H9 (cell line): ENCODE measurements at regions not wholly inside any gene's neighbourhood (a gene's known extent, or its start where the extent isn't known, plus 50 kb on each side); places are given as distances from the start of the nearest gene placed in this dataset.

Experiments used
- DNase-seq: peaks from one replicate; pipeline ENCODE4 v3.0.0-alpha.2; 2017
- H2AFZ ChIP-seq: one replicate; pipeline ENCODE4 v1.6.1; 2013; ENCODE audit warnings: mild to moderate bottlenecking, low read length, control low read depth, moderate library complexity
- H2AK5ac ChIP-seq: 2 replicates; pipeline ENCODE4 v1.6.1; 2013; ENCODE audit warnings: low read length, control low read depth, mixed read lengths; ENCODE audit not compliant: insufficient read length
- H2BK120ac ChIP-seq: one replicate; pipeline ENCODE4 v1.6.1; 2013; ENCODE audit warnings: low read depth, mild to moderate bottlenecking, low read length, control low read depth, inconsistent platforms; ENCODE audit not compliant: poor library complexity, severe bottlenecking
- H2BK12ac ChIP-seq: 2 replicates; pipeline ENCODE4 v1.6.1; 2013; ENCODE audit warnings: low read length, control low read depth, mixed read lengths, low read depth; ENCODE audit not compliant: insufficient read length
- H2BK15ac ChIP-seq: 2 replicates; pipeline ENCODE4 v1.6.1; 2013; ENCODE audit warnings: low read depth, low read length, control low read depth
- H2BK20ac ChIP-seq: one replicate; pipeline ENCODE4 v1.6.1; 2013; ENCODE audit warnings: low read depth, mild to moderate bottlenecking, low read length, control low read depth, inconsistent platforms; ENCODE audit not compliant: poor library complexity, severe bottlenecking
- H2BK5ac ChIP-seq: 2 replicates; pipeline ENCODE4 v1.6.1; 2013; ENCODE audit warnings: low read length, control low read depth, mixed read lengths; ENCODE audit not compliant: insufficient read length
- H3K14ac ChIP-seq: 2 replicates; pipeline ENCODE4 v1.6.1; 2013; ENCODE audit warnings: low read length, control low read depth; ENCODE audit not compliant: insufficient read depth
- H3K18ac ChIP-seq: 2 replicates; pipeline ENCODE4 v1.6.1; 2013; ENCODE audit warnings: low read depth, mild to moderate bottlenecking, mixed read lengths, low read length, control low read depth; ENCODE audit not compliant: insufficient read length
- H3K23ac ChIP-seq: 2 replicates; pipeline ENCODE4 v1.6.1; 2013; ENCODE audit warnings: low read length, control low read depth, mixed read lengths, low read depth; ENCODE audit not compliant: insufficient read length
- H3K23me2 ChIP-seq: 2 replicates; pipeline ENCODE4 v1.6.1; 2013; ENCODE audit warnings: low read depth, mild to moderate bottlenecking, mixed read lengths, low read length, control low read depth; ENCODE audit not compliant: insufficient read length, poor library complexity, severe bottlenecking
- H3K27ac ChIP-seq: 2 replicates; pipeline ENCODE4 v1.5.1; 2013; ENCODE audit warnings: low read length, control low read depth, mixed read lengths, low read depth; ENCODE audit not compliant: insufficient read length
- H3K27me3 ChIP-seq: 2 replicates; pipeline ENCODE4 v1.6.1; 2013; ENCODE audit warnings: low read length, control low read depth, inconsistent platforms; ENCODE audit not compliant: insufficient read depth
- H3K4ac ChIP-seq: 2 replicates; pipeline ENCODE4 v1.6.1; 2013; ENCODE audit warnings: low read depth, mild to moderate bottlenecking, control low read depth, inconsistent platforms, low read length, moderate library complexity
- H3K4me1 ChIP-seq: 2 replicates; pipeline ENCODE4 v1.6.1; 2013; ENCODE audit warnings: low read length, control low read depth, inconsistent platforms; ENCODE audit not compliant: insufficient read depth
- H3K4me2 ChIP-seq: 2 replicates; pipeline ENCODE4 v1.6.1; 2013; ENCODE audit warnings: low read length, control low read depth, mixed read lengths; ENCODE audit not compliant: insufficient read length, insufficient read depth
- H3K56ac ChIP-seq: 2 replicates; pipeline ENCODE4 v1.6.1; 2013; ENCODE audit warnings: low read depth, mild to moderate bottlenecking, mixed read lengths, low read length, control low read depth; ENCODE audit not compliant: insufficient read length
- H3K79me1 ChIP-seq: 2 replicates; pipeline ENCODE4 v1.6.1; 2013; ENCODE audit warnings: low read depth, mild to moderate bottlenecking, moderate library complexity, low read length, control low read depth, inconsistent platforms; ENCODE audit not compliant: insufficient read depth, poor library complexity, severe bottlenecking
- H3K79me2 ChIP-seq: 2 replicates; pipeline ENCODE4 v1.6.1; 2013; ENCODE audit warnings: low read length, control low read depth, inconsistent platforms; ENCODE audit not compliant: insufficient read depth
- H3K9ac ChIP-seq: 2 replicates; pipeline ENCODE4 v1.6.1; 2013; ENCODE audit warnings: low read length, control low read depth, mixed read lengths; ENCODE audit not compliant: insufficient read length; ENCODE audit errors: extremely low read depth
- H3K9me3 ChIP-seq: one replicate; pipeline ENCODE4 v1.6.1; 2013; ENCODE audit warnings: low read depth, low read length, inconsistent platforms; ENCODE audit not compliant: control insufficient read depth
- H3T11ph ChIP-seq: one replicate; pipeline ENCODE4 v1.6.1; 2013; ENCODE audit warnings: mild to moderate bottlenecking, low read length, control low read depth, inconsistent platforms
- H4K20me1 ChIP-seq: one replicate; pipeline ENCODE4 v1.6.1; 2013; ENCODE audit not compliant: control insufficient read depth, insufficient read length, insufficient read depth
- H4K5ac ChIP-seq: 2 replicates; pipeline ENCODE4 v1.6.1; 2013; ENCODE audit warnings: low read depth, mild to moderate bottlenecking, mixed read lengths, low read length, control low read depth; ENCODE audit not compliant: insufficient read length
- H4K8ac ChIP-seq: replicated peaks from 2 replicates; pipeline ENCODE4 v1.6.1; 2013; ENCODE audit warnings: low read length, control low read depth, mixed read lengths, low read depth; ENCODE audit not compliant: insufficient read length
- H4K91ac ChIP-seq: 2 replicates; pipeline ENCODE4 v1.6.1; 2013; ENCODE audit warnings: low read depth, mild to moderate bottlenecking, moderate library complexity, mixed read lengths, low read length, control low read depth; ENCODE audit not compliant: insufficient read length
- H3K27ac Mint-ChIP-seq, 3 experiments: 2 replicates in 2 of 3; 3 replicates in 1 of 3; pipeline ENCODE4 v1.8.0; 2020 to 2021; ENCODE audit warnings: mixed read lengths in 3 of 3, mild to moderate bottlenecking in 1 of 3, moderate library complexity in 1 of 3
- H3K27me3 Mint-ChIP-seq: 2 replicates; pipeline ENCODE4 v1.8.0; 2021; ENCODE audit warnings: low read depth, mild to moderate bottlenecking, moderate library complexity, mixed read lengths
- H3K36me3 Mint-ChIP-seq, 3 experiments: 2 replicates in 2 of 3; 3 replicates in 1 of 3; pipeline ENCODE4 v1.8.0; 2020 to 2021; ENCODE audit warnings: low read depth in 3 of 3, mixed read lengths in 3 of 3; ENCODE audit not compliant: insufficient read depth in 1 of 3
- H3K4me1 Mint-ChIP-seq, 2 experiments: 2 replicates each; pipeline ENCODE4 v1.8.0; 2020; ENCODE audit warnings: mixed read lengths in 2 of 2
- H3K4me3 Mint-ChIP-seq, 2 experiments: 2 replicates in 1 of 2; 3 replicates in 1 of 2; pipeline ENCODE4 v1.8.0; 2020 to 2021; ENCODE audit warnings: mild to moderate bottlenecking in 2 of 2, mixed read lengths in 2 of 2, moderate library complexity in 1 of 2
- H3K9me3 Mint-ChIP-seq, 2 experiments: 2 replicates in 1 of 2; 3 replicates in 1 of 2; pipeline ENCODE4 v1.8.0; 2020; ENCODE audit warnings: mild to moderate bottlenecking in 2 of 2, mixed read lengths in 2 of 2, moderate library complexity in 1 of 2
- CTCF ChIP-seq: fragments of 200-600 bp; sonication (generic); conservative IDR thresholded peaks from 3 replicates; pipeline ENCODE4 v1.8.0; 2021; ENCODE audit warnings: antibody characterized with exemption, mild to moderate bottlenecking
- WGBS: extraction: QIAGEN DNeasy Blood & Tissue Kit; methylation state at CpG from one replicate; pipeline ENCODE4 v1.1.7; 2013; ENCODE audit warnings: missing lambda C conversion rate, low lambda C conversion rate, mixed read lengths; ENCODE audit not compliant: insufficient read length; ENCODE audit errors: extremely low coverage; 5-methylcytosine and 5-hydroxymethylcytosine counted together

- no peak for TF ChIP-seq CTCF
- no peak overlapping the region for H2AK5ac ChIP-seq
- no peak overlapping the region for H2BK5ac ChIP-seq
- H4K5ac ChIP-seq: no peak overlapping the region
- H3K23ac ChIP-seq: no peak overlapping the region
- H3K4me1 ChIP-seq: no peaks in the 10 kb centered on the region
- H3K14ac ChIP-seq: no peak overlapping the region
- Mint-ChIP-seq H3K4me1 (peaks cover 0 to 4% of the 10 kb centered on the region in 2 experiments; a peak in 3 of 4 replicates), H3K36me3 (no peaks in the 10 kb centered on the region), H3K27me3 (peaks cover 16% of the 10 kb centered on the region), H3K27ac (no peak overlapping the region), H3K9me3 (no peaks in the 10 kb centered on the region), H3K4me3 (no peak overlapping the region)
- H4K8ac ChIP-seq: no peak overlapping the region
- no peak overlapping the region for H3K9ac ChIP-seq
- no peak for DNase-seq
- no peak overlapping the region for H3K56ac ChIP-seq
- H3T11ph ChIP-seq: no peak overlapping the region
- H3K79me2 ChIP-seq: no peaks in the 10 kb centered on the region
- no peak overlapping the region for H3K4me2 ChIP-seq
- H2BK120ac ChIP-seq: no peak overlapping the region
- no peaks in the 10 kb centered on the region for H3K79me1 ChIP-seq
- H2BK12ac ChIP-seq: no peak overlapping the region
- no peak overlapping the region for H3K27ac ChIP-seq
- no peaks in the 10 kb centered on the region for H3K27me3 ChIP-seq
- no peaks in the 10 kb centered on the region for H3K23me2 ChIP-seq
- no peak overlapping the region for H2BK20ac ChIP-seq
- no peak overlapping the region for H4K91ac ChIP-seq
- H2BK15ac ChIP-seq: no peak overlapping the region
- H2AFZ ChIP-seq: no peak overlapping the region
- H4K20me1 ChIP-seq: no peaks in the 10 kb centered on the region
- H3K9me3 ChIP-seq: no peaks in the 10 kb centered on the region
- no CpG with 5 or more reads among the region's 4 CpGs for WGBS
- no peak overlapping the region for H3K4ac ChIP-seq
- H3K18ac ChIP-seq: no peak overlapping the region
These were observed 155.1 kb upstream of the CELF4 start for GRCh38 chr18:37720663-37721062.
